Endometrial microvascular endothelial cells (primary cell): ENCODE measurements at regions not wholly inside any gene's neighbourhood (a gene's known extent, or its start where the extent isn't known, plus 50 kb on each side); places are given as distances from the start of the nearest gene placed in this dataset.
"Not testable (repeated sequence)": the region's sequence is repeated elsewhere in the genome, so short reads cannot be mapped to it uniquely, and the experiment has no call there.

Source experiments
- in situ Hi-C: cut with HindIII; loops from 2 replicates; pipeline ENCODE4 v1.10.0; 2017; ENCODE audit warnings: low sequenced_read_pairs, low pct_unique_long_range_greater_than_20kb; ENCODE audit errors: inconsistent ontology term

DNA sequence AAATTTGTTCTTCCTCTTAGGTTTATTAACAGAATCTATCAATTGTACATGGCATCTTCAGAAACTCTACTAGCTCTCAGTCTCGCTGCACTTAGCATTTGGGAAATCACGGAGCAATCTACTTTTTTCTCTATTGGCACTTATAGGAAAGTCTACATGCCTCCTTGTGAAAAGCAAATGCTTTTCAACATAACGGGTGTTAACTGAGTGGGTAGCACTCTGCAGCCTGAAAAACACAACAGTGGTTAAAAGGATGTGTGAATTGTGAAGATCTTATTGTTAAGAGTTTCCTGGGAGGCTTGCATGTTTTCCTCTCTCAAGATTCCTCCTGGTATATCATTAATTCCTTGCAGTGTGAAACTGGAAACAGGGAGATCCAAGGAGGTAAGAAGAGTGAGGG is 204.2 kb upstream of the SESN3 start:
- in situ Hi-C loops, result no loop called here

- in situ Hi-C loops, result no loop called here
Measured at GRCh38 chr11:95434489-95435057, 203.6 kb upstream of the SESN3 start.

DNA sequence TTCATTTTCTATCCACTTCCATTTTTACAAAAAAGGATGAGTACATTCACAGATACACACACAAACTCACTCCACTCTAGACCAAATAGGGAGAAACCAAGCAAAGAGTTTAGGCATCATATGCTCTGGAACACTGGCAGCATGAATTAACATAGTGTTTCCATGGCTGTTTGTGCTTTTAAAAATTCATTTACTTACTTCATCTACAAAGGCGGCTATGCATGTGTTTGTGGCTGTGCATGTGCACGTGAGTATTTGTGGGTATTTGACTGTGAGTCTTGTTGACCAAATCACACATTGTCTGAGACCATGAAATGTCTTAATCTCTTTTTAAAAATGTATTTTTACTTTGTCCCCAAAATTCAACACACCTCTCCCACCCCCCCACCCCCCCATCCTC is 203.0 kb upstream of the SESN3 start:
- in situ Hi-C loops, result no loop called here

DNA sequence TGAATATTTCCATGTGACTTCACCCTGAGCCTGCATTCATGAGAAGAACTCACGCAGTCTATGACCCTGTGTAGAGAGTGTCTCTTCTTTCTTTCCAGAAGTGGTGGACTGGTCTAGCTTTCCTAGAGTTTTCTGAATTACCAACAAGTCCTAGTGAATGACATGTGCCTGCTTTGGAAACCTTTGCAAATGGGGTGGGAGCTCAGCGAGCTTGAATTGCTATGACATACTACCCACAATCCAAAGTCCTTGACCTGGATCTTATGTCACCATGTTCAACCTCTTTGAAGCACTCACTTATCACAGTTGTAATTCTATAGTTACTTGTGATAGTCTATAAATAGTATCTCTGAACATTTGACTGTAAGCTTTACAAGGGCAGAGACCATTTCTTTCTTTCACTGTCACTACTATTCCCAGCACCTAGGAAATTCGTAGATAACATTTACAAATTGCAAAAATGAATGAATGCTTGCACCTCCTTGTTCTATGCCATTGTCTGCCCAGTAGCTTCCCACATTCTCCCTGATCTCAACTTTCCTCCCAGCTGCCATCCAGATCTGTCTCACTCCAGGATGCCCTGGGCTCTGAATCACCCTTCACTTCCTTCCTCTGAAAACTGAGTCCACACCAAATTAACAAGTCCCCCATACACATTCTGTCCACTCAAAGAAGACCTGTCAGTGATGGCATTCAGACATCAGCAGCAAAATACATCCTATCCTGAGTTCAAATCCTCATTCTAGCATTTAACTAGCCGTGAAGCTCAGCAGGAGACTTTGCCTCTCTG is 201.9 kb upstream of the SESN3 start:
- in situ Hi-C loops, result no loop called here

GRCh38 chr11:95429376-95429907 is 198.4 kb upstream of the SESN3 start:
- in situ Hi-C loops, result no loop called here

DNA sequence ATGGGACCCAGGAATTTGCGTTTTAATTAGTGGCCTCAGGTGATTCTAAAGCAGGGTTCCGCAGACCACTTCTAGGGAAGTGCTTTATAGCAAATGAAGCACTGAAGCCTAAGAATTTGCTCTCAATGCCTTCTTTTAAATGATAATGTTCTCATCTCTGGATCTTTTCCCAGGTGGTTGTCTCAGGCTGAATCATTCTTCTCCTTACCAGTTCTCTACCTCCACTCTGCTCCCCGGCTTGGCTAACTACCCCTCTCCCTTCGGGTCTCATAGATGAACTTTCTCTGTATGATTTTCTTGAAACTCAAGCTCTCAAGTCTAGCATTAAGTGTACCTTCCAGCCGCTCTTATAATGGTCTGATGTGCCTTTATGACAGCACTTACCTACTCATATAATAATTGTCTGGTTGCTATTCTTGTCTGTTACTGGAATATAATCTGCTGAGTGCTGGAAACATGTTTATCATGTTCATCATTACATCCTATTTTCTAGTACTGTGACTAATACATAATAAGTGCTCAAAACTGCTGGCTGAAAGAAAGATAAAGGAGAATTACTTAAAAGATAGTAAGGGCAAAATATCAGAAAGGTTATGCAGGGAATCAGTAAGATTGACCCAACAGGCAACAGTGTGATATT is 195.9 kb upstream of the SESN3 start:
- in situ Hi-C loops, result no loop called here

DNA sequence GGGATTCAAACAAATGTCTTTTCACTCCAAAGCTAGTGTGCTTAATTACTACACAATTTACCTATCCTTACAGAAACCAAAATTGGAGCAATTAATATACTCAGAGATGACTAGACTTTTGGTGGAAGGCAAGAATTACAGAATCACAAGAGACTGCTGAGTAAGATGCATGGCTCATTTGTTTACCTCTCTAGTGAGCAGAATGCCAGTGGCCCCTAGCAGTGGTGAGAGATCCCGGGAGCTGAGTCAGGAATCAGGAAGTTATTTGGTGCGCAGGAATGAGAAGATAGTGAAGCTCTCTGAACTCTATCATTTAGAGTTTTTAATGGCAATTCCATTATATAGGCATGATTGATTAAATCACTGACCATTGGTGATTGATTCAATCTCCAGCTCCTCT is 188.9 kb upstream of the SESN3 start:
- in situ Hi-C loops, result no loop called here

GRCh38 chr11:95418916-95419315 is 187.9 kb upstream of the SESN3 start:
- in situ Hi-C loops, result no loop called here

DNA sequence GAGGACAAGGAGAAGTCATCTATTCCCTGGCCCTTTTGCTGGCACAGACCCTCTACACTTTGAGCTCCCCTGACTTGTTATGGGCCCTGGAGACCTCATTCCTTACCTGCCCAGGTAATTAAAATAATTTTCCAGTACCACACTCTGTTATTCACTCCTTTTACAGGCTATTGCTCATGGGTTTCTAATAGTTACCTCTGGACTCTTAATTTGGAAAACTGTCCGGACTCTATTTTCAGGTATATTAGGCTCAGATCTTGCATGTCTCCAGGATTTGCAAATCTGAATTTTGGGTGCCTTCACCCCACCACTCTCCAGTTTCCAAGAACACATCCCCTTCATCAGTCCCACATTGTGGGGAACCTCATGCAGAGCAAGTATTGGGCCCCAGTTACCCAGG is 186.8 kb upstream of the SESN3 start:
- in situ Hi-C loops, result no loop called here

DNA sequence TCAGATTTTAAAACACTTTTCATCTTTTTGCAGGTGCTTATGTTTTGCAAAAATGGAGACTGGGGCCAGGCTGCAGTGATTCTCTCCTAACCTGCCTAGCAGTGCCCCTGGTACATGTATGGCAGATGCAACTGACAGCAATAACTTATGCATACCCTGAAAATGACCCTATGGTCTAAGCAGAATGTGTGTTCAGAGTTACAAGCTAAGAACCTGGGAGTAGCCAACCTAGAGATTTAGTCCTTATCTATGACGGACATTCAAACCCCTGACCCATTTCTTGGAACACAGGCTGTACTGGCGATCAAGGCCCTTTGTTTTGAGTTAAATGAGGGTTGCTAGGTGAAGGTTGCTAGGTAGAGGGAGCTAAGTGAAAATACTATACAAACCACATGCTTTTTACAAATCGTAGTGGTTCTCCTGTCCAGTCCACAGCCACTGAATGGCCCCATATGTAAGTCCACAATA is 184.9 kb upstream of the SESN3 start:
- in situ Hi-C loops, result no loop called here

GRCh38 chr11:95414217-95414616 is 183.2 kb upstream of the SESN3 start:
- in situ Hi-C loops, result no loop called here

DNA sequence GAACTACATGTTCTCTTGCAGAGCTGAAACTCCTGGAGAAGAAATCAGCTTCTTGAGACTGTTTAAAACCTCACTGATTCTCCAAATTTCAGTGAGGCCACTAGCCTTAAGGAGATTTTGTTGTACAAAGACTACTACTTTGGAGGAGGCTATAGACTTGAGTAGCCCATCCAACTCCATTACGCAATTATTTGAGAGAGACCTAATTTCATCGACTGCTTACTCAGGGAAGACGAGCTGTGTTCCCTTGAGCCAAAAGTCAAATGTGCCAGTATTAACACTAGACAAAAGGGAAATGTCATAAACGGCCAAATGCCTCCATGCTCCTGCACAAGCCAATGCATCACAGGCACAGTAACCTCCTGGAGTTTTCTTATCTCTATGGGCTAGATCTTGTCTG is 182.8 kb upstream of the SESN3 start:
- in situ Hi-C loops, result no loop called here

GRCh38 chr11:95413021-95413420 is 182.0 kb upstream of the SESN3 start:
- in situ Hi-C loops, result no loop called here

- in situ Hi-C loops, result no loop called here
Measured at GRCh38 chr11:95412074-95412473, 181.1 kb upstream of the SESN3 start.

GRCh38 chr11:95410707-95411106 is 179.7 kb upstream of the SESN3 start:
- in situ Hi-C loops, result not testable (repeated sequence)

- in situ Hi-C loops, result no loop called here
Measured at GRCh38 chr11:95406271-95406670, 175.3 kb upstream of the SESN3 start.

GRCh38 chr11:95404370-95404769 is 173.4 kb upstream of the SESN3 start:
- in situ Hi-C loops, result no loop called here

DNA sequence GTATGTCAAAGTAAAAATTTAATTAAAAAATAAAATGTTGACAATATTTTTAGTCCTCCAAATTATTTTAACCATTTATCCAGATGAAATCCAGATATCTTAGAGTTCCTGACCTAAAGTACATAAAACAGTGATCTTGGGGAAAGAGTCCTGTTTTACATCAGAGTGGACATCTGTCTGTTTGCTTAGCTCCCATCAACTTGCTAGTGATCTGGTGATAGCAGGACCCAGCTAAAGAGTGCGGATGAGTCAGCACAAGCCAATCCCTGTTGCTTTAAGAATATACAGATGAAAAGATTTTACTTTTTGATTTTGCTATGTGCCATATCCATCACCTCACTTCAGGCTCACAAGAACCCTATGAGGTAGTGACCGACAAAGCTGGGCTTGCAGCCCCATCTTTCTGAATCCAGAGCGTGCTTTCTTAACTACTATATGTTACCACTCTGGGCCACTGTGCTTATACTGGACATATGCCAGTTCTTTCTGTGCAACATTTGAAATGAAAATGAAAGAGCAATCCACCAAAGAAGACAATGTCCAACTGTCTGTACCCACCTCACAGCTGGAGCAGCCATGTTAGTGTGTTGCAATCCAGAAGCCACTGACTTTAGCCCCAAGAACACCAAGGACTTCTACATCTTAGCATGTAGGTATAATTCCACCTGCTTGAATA is 167.6 kb upstream of the SESN3 start:
- in situ Hi-C loops, result no loop called here

DNA sequence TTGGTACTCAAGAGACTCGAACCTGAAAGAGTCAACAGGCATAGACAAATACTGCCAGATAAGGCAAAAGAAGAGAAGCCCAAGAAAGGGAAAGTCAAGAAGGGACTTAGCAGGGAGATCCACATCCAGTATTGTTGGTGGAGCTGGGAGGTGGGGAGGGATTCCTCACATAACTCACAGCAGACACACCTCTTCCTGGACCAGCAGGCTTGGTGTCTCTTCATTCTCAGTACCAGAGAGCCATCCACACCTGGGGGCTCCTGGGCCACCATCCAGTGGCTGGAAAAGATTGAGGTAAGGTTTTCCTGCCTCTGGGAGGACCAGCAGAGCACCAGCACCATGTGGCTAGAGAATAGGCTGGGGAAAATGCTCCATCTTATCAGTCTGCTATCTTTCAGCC is 161.6 kb upstream of the SESN3 start:
- in situ Hi-C loops, result no loop called here
